Amniotic epithelial cell (primary cell): ENCODE measurements at regions not wholly inside any gene's neighbourhood (a gene's known extent, or its start where the extent isn't known, plus 50 kb on each side); places are given as distances from the start of the nearest gene placed in this dataset.
"Not testable (repeated sequence)": the region's sequence is repeated elsewhere in the genome, so short reads cannot be mapped to it uniquely, and the experiment has no call there.

Experiments used
- DNase-seq: peaks from one replicate; pipeline ENCODE4 v3.0.0-alpha.2; 2010; ENCODE audit warnings: low read depth

DNA sequence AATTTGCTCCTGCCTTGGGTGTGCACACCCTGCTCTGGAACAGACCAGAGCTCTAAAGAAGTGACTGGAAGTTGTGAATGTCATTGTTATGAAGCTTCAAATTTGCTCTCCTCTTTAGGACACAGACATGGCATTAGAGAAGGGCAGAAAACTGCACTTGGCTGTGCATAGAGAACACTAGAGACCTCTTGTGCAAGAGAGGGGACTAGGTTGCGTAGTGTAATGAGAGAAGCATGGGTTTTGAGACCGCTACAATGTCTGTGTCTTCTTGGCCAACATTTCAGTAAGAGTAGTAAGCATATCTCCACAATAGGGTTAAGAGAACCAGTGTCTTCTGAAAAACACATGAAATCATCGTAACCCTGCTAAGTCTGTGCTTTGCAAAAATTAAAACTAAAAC lies 423.3 kb downstream of the SPRY2 start:
- DNase-seq = no peak

DNA sequence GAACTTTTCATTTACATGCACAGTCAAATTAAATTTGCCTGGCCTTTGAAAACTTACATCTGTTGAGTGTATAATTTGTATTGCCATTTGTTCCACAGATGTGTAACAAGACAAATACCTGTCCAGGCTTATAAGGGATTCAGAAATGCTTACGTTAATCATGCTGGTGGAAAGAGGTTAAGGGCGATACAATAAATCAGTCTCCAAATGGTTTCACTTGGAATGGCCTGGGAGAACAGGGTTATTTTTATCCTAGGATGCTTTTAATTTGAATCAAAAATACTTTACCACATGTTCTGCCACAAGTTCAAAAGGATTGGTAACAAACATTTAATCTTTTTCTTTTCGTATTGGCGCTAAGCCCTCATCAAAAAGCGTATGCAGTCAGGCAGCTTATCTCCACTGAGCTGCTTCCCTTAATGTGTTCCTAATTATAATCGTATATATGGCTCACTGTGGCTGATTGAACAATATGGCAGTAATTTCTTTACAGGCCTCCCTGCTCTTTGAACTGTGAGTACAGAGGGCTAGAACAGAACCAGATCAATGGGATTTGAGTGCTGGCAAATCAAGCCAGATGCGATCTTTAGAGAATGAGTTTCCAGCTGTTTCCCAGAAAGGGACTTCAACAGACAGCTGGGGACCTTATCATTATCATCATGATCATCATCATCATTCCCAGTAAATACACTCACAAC lies 425.7 kb downstream of the SPRY2 start:
- no peak for DNase-seq

DNA sequence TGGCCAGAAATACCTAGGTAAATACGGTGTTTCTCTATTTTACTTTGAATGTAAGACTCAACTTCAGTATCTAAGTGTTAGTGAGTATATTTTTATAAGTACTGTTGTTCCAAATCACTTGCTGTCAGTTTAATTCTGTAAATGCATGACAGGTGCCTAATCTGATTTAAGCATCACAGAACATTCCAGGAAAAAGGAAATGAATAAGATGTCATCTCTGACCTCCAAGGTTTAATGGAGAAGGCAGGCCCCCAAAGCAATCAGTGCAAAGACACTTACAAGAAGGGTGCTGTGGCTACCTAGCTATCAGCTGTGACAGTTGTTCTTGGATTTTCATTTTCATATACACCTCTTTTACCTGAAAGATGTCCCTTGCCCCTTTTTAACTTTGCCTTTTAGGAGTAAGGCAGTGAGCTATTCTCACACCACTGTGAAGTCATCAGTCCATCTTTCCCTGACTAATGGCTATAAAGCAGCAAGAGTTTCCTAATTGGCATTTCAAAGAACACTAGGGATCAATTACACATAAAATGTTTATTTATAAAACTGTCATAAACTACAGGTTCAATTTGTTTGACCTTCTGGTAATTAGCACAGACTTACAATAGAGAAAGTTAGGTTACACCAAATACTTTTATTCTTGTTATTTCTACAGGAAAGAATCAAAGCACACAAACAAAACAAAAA lies 427.6 kb downstream of the SPRY2 start:
- DNase-seq = no peak

DNA sequence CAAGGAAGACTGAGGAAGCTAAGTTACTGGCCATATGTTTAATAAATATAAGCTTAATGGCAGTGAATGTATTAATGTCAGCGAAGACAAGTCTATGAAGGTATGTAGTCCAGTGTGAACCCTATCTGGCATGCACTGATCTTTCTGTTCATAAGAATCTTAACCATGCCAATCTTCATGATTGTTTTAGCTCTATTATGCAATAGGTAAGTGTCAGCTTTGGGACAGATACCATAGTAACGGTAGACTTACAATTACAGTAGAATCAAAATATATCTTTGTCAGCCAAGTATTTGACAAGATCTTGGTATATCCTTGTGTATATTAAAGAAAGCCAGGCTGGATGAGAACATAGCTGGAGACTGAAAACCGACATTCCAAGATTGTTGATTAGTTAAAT lies 428.5 kb downstream of the SPRY2 start:
- DNase-seq = no peak

DNA sequence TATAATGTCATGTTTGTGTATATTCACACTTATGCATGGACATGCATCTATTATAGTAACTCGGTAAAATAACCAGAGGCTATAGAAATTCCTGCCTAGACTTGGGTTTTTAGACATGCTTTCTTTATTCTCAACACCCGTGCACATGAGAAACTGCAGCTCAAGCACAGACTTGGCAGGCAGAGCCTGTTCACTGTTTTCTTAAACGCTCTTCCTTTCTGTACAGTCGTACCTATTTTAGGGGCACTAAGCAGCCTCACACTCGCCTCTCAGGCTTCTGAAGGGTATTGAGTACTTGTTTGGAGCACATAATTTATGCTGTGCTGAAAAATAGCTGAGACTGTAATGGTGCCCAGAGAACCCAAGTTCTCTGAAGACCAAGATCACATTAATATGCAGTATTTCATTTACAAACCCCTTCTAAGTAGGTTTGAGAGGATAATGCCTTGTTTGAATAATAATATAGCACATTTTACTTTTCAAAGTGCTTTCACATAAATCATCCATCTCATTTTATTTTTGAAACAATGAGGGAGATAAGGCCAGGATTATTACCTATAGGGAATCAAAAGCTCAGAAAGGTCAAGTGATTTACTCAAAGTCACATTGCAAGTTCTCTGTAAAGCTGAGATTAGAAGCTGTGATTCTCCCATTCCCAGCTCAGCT lies 429.9 kb downstream of the SPRY2 start:
- DNase-seq = no peak

DNA sequence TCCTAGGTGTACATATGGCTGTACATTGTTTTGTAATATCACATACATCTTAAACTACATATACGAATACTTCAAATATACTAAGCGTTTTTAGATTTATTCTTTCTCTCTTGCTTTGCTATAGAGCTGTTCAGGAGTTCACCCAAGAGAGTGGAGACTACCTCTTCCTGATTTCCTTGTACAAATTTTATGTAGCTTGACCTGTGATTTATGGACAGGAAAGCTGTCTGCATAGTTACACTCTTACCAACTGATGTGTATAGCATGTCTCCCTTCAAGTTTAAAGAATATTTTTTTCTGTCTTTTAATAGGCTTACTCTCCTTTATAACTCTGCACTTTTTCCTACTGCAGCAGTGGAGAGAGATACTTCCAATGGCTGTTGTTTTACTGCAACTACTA lies 428.7 kb downstream of the NDFIP2 start:
- DNase-seq = no peak

DNA sequence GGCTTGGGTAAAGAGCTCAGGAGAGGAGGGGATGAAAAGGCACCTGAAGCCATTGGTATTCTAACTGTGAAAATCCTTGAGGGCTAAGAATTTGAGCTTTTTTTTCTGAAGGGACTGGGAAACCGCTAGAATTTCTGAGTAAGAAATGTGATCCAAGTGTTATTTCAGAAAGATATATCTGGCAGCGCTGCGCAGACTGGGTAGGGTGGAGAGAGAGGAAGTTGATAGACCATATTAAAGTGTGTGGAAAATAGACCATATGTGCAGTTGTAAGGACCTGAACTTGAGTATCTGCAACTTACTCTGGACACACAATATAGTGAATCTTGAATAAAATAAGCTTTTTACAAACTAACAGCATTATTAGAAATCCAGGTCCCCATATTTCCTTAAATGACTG lies 427.4 kb downstream of the NDFIP2 start:
- DNase-seq = no peak

DNA sequence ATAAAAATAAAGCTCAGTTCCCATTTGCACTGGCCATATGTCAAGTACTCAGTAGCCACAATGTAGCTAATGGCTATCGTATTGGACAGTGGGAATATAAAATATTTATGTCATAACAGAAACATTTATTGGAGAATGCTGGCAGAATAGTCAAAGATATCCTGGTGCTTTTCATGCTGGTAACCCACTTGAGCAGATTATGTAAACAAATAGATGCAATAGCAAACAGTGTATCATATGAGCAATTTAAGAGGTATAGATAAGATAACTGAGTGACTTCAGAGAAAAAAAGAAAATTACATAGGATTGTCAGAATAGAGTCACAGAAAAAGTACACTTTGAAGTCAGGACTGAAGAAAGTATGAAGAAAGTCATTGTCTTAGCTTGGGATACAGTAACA lies 426.6 kb downstream of the NDFIP2 start:
- peak; percentile 4 for DNase-seq

DNA sequence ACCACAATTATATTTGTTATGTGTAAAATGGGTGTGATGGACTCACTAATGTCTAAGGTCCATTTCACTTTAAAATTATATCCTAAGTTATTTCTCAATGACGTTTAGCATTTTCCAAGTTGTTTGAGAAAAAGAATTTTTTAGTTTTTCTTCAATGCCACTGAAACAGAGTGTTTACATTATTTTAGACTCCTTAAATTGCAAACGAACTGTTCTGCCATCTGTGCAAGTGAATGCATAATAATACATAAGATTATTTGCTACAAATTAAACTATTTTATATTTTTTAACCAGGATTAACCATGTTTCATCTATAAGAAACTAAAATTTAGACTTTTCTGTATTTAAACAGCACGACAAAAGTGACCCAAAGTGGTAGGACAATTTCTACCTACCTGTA lies 425.4 kb downstream of the NDFIP2 start:
- no peak for DNase-seq

DNA sequence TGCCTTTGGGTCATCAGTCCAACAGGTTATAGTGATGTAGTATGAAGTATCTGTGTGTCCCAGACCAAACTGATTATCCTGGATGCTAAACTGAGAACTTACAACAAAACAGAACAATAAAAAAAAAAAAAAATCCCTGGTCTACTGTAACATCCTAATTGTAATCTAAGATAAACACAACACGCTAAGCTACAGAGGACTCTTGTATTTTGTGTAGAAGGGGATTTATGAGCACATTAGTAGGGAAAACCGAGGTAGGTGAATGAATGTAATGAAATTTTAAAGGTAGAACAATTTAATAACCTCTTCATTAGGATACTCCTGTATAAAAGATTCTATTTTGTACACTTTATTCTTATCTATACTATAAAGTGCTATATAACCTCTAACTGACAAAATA lies 424.1 kb downstream of the NDFIP2 start:
- DNase-seq = no peak

DNA sequence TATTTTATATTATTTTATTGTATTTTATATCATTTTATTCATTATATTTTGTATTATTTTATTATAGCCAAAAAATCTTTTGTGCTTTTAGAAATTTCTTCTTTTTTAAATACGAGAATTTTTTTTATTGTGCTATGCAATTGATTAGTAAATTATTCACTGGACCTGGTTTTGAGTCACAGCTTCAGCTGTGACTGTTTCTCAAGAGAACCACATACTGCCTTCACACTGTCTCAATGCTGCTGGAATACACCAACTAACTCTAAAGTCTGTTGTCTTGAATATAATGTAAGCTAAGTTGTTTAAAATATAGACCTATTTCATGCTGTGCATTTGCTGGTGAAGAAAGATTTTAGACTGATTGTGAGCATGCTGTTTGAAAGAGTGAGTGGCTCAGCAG lies 423.6 kb downstream of the NDFIP2 start:
- no peak for DNase-seq

DNA sequence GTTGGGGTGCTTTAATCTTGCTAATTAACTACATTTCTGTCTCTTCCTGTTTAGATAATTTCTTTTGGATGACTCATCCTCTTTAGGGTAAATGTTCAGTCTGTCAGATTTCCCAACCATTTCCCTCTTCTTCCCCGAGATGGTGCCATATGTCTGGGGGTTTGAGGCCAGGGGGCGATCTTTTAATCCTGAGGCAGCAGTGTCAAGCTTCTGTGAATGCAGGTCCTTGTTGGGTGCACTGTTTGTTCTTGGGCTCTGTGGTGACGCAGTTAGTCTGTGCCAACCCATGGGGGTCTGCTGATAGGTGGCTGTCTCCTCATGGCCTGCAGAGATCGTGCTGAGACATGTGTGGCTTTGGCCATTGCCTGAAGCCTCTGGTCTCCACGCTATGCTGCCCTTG lies 420.4 kb downstream of the NDFIP2 start:
- peak; percentile 61 for DNase-seq

DNA sequence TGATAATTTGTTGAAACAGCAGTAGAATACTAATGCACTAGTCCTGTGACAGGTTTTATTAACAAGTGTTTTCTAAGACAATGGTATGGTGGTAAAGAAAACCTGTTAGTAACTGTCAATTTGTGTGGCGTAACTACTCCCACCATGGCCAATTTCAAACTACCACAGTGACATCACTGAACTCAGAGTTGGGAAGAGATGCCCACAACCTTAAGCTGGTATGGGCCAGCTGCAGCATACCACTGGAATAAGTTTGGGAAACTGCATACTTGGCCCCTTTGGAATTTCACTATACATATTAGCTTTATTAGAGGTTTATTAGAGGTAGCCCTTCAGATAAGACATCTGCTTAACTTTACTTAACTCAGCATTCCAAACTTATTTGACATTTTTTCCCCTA lies 419.4 kb downstream of the NDFIP2 start:
- no peak for DNase-seq

DNA sequence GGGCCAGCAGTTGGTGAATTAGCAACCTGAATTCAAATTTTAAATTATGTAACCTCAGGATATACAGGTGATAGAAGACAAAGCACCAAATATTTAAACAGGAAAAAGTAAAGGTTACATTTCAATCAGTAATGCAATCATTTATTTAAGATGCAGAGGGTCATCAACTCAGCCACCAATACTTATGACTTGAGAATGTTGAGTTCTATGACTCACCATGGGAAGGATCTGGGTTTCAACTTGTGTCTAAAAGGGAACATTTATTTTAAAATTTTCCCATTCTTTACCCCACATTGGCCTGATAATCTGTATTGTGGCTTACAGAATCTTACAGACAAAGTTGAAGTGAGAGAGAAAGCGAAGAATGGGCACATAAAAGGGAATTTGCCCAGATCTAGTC lies 418.0 kb downstream of the NDFIP2 start:
- no peak for DNase-seq

DNA sequence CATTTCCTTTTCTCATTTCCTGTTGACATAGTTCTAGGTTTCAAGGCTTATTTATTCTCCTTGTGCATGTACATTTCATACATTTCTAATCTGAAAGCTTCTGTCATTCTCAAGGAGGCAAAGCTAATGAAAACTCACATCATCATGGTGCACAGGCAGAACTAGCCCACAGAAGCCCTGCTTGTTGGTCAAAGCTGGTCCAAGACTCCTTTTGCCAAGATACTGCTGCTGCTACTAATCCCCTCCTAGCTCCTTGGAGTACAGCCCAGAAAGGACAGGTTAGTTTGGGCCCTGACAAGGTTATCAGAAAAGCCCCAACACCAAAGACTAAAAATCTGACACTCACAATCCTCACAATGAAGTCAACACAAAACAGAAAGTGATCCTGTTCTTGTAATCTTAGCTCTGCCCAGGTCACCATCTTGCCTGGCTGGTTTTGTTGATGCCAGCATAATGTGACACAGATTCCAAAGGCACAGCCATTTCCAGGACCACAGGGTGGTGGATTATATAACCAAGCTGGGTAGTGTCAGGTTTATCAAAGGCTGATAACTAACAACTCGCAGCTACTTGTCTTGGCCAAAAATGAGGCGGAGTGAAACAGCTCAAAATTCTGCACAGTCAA lies 417.4 kb downstream of the NDFIP2 start:
- DNase-seq = no peak

DNA sequence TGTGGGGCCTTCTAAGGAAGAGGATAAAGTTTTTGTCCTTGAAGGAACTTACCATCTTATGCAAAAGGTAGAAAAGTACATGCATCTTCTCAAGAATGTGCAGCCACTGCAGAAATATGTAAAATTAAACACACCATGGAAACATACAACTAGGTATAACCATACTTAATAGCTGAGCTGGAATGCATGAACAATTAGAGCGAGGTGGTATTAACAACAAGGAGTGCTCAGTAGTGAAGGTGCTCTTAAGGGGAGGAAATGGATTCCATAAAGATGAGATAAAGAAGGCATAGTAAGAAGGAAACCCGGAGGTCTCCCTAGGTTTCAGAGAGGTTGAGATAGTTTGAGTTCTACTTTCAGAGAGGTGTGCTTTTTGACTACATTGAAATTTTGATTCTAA lies 415.9 kb downstream of the NDFIP2 start:
- DNase-seq = no peak

DNA sequence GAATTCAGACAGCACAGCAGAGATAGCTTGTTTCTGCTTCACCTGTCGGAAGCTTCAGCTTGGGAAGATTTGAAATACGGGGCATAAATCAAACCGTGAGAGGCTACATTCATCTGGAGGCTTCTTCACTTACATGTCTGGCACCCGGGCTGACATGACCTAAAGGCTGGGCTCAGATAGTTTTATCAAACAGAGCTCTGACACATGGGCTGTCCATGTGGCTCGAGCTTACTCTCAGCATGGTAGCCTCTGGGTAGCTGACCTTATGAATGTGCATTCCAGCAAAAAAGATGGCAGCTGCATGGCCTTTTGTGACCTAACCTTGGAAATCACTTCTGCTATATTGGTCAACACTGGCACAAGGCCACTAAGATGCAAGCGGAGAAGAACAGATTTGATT lies 414.5 kb downstream of the NDFIP2 start:
- DNase-seq = no peak

DNA sequence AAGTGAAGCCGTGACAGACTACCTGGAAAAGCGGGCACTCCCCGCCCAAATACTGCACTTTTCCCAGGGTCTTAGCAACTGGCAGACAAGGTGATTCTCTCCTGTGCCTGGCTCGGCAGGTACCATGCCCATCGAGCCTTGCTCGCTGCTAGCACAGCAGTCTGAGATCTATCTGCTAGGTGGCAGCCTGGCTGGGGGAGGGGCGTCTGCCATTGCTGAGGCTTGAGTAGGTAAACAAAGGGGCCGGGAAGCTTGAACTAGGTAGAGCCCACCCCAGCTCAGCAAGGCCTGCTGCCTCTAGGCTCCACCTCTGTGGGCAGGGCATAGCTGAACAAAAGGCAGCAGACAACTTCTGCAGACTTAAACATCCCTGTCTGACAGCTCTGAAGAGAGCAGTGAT lies 406.3 kb downstream of the NDFIP2 start:
- not testable (repeated sequence) for DNase-seq

DNA sequence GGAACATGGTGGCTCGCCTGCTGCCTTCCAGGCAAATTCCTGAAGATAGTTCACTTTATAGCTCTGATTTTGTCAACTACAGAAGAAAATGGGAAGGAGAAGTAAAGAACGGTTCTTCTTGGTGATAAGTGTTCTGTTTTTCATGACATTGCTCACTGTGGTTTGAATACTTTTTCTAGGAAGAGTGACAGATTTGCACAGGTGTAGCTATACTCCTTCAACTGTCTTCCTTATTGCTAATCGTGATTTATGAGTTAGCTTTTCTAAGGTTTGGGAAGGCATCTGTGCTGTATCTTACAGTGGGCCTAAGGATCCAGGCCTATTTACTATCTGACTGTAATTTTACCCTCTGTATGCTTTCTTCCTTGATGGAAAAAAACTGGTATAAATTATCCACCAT lies 405.6 kb downstream of the NDFIP2 start:
- no peak for DNase-seq

DNA sequence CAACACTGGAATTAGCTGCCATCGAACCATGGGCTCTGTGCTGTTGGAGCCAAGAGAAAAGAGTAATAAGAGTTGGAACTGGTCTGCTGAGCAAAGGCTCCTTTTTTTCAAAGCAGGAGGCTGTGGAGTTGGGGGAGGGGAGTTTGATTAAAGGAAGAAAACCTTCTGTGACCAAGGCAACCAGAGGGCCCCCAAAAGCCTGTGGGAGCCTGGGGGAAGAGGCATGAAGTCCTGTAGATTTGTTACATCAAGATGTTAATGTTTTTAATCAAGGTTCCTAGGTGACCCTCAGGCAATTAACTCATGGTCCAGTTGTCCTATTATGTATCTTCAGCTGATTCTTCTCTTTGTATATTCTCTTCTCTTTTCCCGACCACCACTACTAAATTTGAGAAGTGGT lies 403.9 kb downstream of the NDFIP2 start:
- no peak for DNase-seq

DNA sequence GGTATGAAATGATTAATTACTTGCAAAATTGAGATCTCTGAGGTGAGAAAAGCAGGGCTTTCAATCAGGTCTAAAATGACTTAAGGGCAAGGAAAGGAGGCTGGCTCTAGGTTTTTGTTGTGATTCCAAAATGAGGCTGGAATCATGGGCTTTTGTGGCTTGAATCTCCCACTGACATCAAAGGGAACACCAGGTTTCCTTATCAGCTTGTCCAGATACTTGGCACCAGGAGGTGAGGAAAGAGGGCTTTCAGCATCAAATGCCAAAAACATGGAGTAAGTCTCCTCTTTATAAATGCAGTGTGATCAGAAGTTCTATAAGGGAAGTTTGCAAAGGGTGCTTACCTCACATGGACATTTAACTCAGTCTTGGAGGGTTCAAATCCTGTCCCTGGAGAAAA lies 402.3 kb downstream of the NDFIP2 start:
- DNase-seq = no peak

DNA sequence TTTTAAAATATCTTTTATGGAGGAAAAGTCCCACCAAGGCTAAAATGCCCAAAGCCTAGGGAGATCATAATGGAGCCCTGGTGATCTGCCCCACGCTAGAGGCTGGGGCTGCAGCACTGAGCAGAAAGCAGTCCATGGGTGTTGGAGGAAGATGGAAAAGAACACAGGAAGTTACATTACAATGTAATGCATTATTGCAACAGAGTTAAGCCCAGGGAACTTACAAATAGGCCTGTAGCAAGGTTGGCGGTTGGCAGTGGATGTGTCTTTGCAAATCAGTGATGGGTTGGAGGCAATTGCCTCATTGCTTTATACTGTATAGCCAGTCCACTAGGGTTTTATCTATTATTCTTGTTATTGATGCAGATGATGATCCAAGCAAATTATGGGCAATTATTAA lies 399.9 kb downstream of the NDFIP2 start:
- DNase-seq = peak; percentile 78
